HepG2 (cell line): ENCODE measurements at regions not wholly inside any gene's neighbourhood (a gene's known extent, or its start where the extent isn't known, plus 50 kb on each side); places are given as distances from the start of the nearest gene placed in this dataset.

Experiments
- ATAC-seq: fragments of 200-7000 bp; cut with Tn5 transposase; 3 replicates; pipeline ENCODE4 v1.9.1; 2020; ENCODE audit warnings: mild to moderate bottlenecking, moderate library complexity
- BruUV-seq: library from RNA; stranded (reverse); fragments of 400-500 nt; replicated peaks from 2 replicates; lab custom pipeline; 2021; lab: Mats Ljungman, UMichigan
- CTCF ChIA-PET: fragments of 300-600 bp; formaldehyde crosslinking; extraction: SDS; loops from one replicate; lab custom pipeline; 2021; ENCODE audit warnings: low total read pairs, inconsistent platforms, low intra/inter-chr PET ratio; lab: Yijun Ruan, JAX
- POLR2A ChIA-PET: fragments of 350-600 bp; sonication (Branson Sonifier 250); formaldehyde crosslinking; loops from one replicate; lab custom pipeline; 2020; ENCODE audit warnings: antibody characterized with exemption, inconsistent platforms; lab: Yijun Ruan, JAX
- DNase-seq: peaks from one replicate; pipeline ENCODE4 v3.0.0-alpha.2; 2015; ENCODE audit warnings: low spot score
- FAIRE-seq: peaks from 3 replicates; lab custom pipeline; 2011; peaks lifted over from hg19 to GRCh38; lab: Jason Lieb, UNC
- H2AFZ ChIP-seq: one replicate; pipeline ENCODE4 v1.6.1; 2011; ENCODE audit warnings: low read length, inconsistent platforms
- H3K27ac ChIP-seq: fragments of 300-600 bp; 3 replicates; pipeline ENCODE4 v1.8.0; 2011; ENCODE audit warnings: mixed run types, mild to moderate bottlenecking, mixed read lengths, low read length, inconsistent platforms; ENCODE audit not compliant: insufficient read depth; ENCODE audit errors: extremely low read length
- H3K27me3 ChIP-seq, 2 experiments: fragments of 200-600 bp in 1 of 2; 2 replicates in 1 of 2; 3 replicates in 1 of 2; pipeline versions ENCODE4 v1.6.0 to v1.8.0; 2011; ENCODE audit warnings: low read length in 2 of 2, mild to moderate bottlenecking in 2 of 2, moderate library complexity in 2 of 2, inconsistent platforms in 1 of 2; ENCODE audit not compliant: insufficient read depth in 2 of 2, control insufficient read depth in 1 of 2
- H3K36me3 ChIP-seq, 2 experiments: fragments of 200-600 bp in 1 of 2; replicated peaks in 1 of 2; 2 replicates in 1 of 2; 3 replicates in 1 of 2; pipeline versions ENCODE4 v1.5.1 to v1.8.0; 2011; ENCODE audit warnings: low read length in 2 of 2, inconsistent platforms in 1 of 2; ENCODE audit not compliant: insufficient read depth in 2 of 2, control insufficient read depth in 1 of 2
- H3K4me1 ChIP-seq: 2 replicates; pipeline ENCODE4 v1.5.1; 2012; ENCODE audit warnings: low read length, inconsistent platforms; ENCODE audit not compliant: insufficient read depth
- H3K4me2 ChIP-seq: 2 replicates; pipeline ENCODE4 v1.6.0; 2011; ENCODE audit warnings: low read depth, low read length, inconsistent platforms
- H3K4me3 ChIP-seq, 3 experiments: fragments of 200-600 bp in 1 of 3; sonication (generic), shearing (Covaris generic) in 1 of 3; replicated peaks in 1 of 3; 2 replicates each; pipeline ENCODE4 v1.5.1; 2011 to 2016; ENCODE audit warnings: low read length in 3 of 3, inconsistent platforms in 2 of 3, low read depth in 2 of 3, mild to moderate bottlenecking in 2 of 3, control low read depth in 1 of 3, mixed read lengths in 1 of 3; ENCODE audit not compliant: insufficient read depth in 1 of 3
- H3K79me2 ChIP-seq: one replicate; pipeline ENCODE4 v1.6.1; 2011; ENCODE audit warnings: low read length, inconsistent platforms; ENCODE audit not compliant: insufficient read depth
- H3K9ac ChIP-seq: 2 replicates; pipeline ENCODE4 v1.6.0; 2011; ENCODE audit warnings: mild to moderate bottlenecking, low read depth, low read length, inconsistent platforms; ENCODE audit not compliant: insufficient read depth
- H3K9me3 ChIP-seq: 2 replicates; pipeline ENCODE4 v1.5.1; 2012; ENCODE audit warnings: mild to moderate bottlenecking, low read length
- H4K20me1 ChIP-seq: 2 replicates; pipeline ENCODE4 v1.6.0; 2011; ENCODE audit warnings: inconsistent platforms, mild to moderate bottlenecking, low read length, moderate library complexity; ENCODE audit not compliant: insufficient read depth
- BORCS8-MEF2B ChIP-seq: sonication (generic); formaldehyde crosslinking; IDR thresholded peaks from 2 replicates; pipeline ENCODE4 v1.8.0; 2022; ENCODE audit warnings: mild to moderate bottlenecking, missing genetic modification reagents
- BRF2 ChIP-seq: sonication (generic); formaldehyde crosslinking; IDR thresholded peaks from 2 replicates; pipeline ENCODE4 v1.8.1; 2022; ENCODE audit warnings: mild to moderate bottlenecking, missing genetic modification reagents
- E2F1 ChIP-seq: sonication (generic); formaldehyde crosslinking; IDR thresholded peaks from 2 replicates; pipeline ENCODE4 v1.5.0; 2020; ENCODE audit warnings: missing genetic modification reagents
- ELK4 ChIP-seq: sonication (generic); formaldehyde crosslinking; IDR thresholded peaks from 2 replicates; pipeline ENCODE4 v1.9.0; 2021; ENCODE audit warnings: missing genetic modification reagents, borderline replicate concordance
- GLI4 ChIP-seq: sonication (generic); formaldehyde crosslinking; IDR thresholded peaks from 2 replicates; pipeline ENCODE4 v1.5.1; 2020; ENCODE audit warnings: missing genetic modification reagents, mild to moderate bottlenecking, moderate library complexity, borderline replicate concordance
- HCFC1 ChIP-seq: fragments of 150-350 bp; IDR thresholded peaks from 2 replicates; pipeline ENCODE4 v1.6.1; 2014; ENCODE audit warnings: low read depth, low read length
- IRF9 ChIP-seq: sonication (generic); formaldehyde crosslinking; IDR thresholded peaks from 2 replicates; pipeline ENCODE4 v1.8.0; 2022; ENCODE audit warnings: missing genetic modification reagents, mild to moderate bottlenecking, borderline replicate concordance
- IRX3 ChIP-seq: sonication (generic); formaldehyde crosslinking; IDR thresholded peaks from 2 replicates; pipeline ENCODE4 v1.8.1; 2023; ENCODE audit warnings: mild to moderate bottlenecking, low read depth, missing genetic modification reagents, borderline replicate concordance
- KDM1A ChIP-seq: IDR thresholded peaks from 2 replicates; pipeline ENCODE4 v1.6.1; 2016; ENCODE audit warnings: missing compliant biosample characterization
- KDM2A ChIP-seq: sonication (generic); formaldehyde crosslinking; IDR thresholded peaks from 2 replicates; pipeline ENCODE4 v1.4.0; 2020; ENCODE audit warnings: low read depth, missing genetic modification reagents, borderline replicate concordance
- MEIS2 ChIP-seq: sonication (generic); formaldehyde crosslinking; IDR thresholded peaks from 2 replicates; pipeline ENCODE4 v1.9.0; 2021; ENCODE audit warnings: mild to moderate bottlenecking, missing genetic modification reagents
- NFKB2 ChIP-seq: sonication (generic); formaldehyde crosslinking; IDR thresholded peaks from 2 replicates; pipeline ENCODE4 v1.4.0; 2020; ENCODE audit warnings: missing genetic modification reagents, borderline replicate concordance
- SNAPC2 ChIP-seq: sonication (generic); formaldehyde crosslinking; IDR thresholded peaks from 2 replicates; pipeline ENCODE4 v1.8.1; 2022; ENCODE audit warnings: mild to moderate bottlenecking, missing genetic modification reagents
- THAP8 ChIP-seq: sonication (generic); formaldehyde crosslinking; IDR thresholded peaks from 2 replicates; pipeline ENCODE4 v1.5.1; 2020; ENCODE audit warnings: missing genetic modification reagents, mild to moderate bottlenecking, borderline replicate concordance
- ZC3H4 ChIP-seq: sonication (generic); formaldehyde crosslinking; IDR thresholded peaks from 2 replicates; pipeline ENCODE4 v1.4.0; 2020; ENCODE audit warnings: missing genetic modification reagents, borderline replicate concordance
- ZNF264 ChIP-seq: sonication (generic); formaldehyde crosslinking; IDR thresholded peaks from 2 replicates; pipeline ENCODE4 v1.4.0; 2020; ENCODE audit warnings: missing genetic modification reagents
- ZNF431 ChIP-seq: sonication (generic); formaldehyde crosslinking; IDR thresholded peaks from 2 replicates; pipeline ENCODE4 v1.9.0; 2022; ENCODE audit warnings: missing genetic modification reagents, low read depth, mild to moderate bottlenecking, borderline replicate concordance
- ZNF580 ChIP-seq: IDR thresholded peaks from 2 replicates; pipeline ENCODE4 v1.6.1; 2016; ENCODE audit warnings: low read depth, borderline replicate concordance
- WGBS: methylation state at CpG from one replicate; pipeline ENCODE4 v1.1.6; 2017; ENCODE audit warnings: low lambda C conversion rate; 5-methylcytosine and 5-hydroxymethylcytosine counted together
- in situ Hi-C: cut with HindIII; loops from 2 replicates; pipeline ENCODE4 v1.10.0; 2017; ENCODE audit warnings: low pct_unique_long_range_greater_than_20kb; ENCODE audit not compliant: extremely low pct_ligation_motif_present
- intact Hi-C: fragments of 100-400 bp; cut with micrococcal nuclease; formaldehyde crosslinking; loops from one replicate; pipeline ENCODE4 v1.10.0; 2022; ENCODE audit not compliant: unreplicated experiment

- no peak for FAIRE-seq
- in situ Hi-C loops: no loop called here
- ATAC-seq: no peak
- intact Hi-C loops: no loop called here
- ChIA-PET POLR2A (no interaction called here), CTCF (no interaction called here)
- H3K9ac ChIP-seq: no peak overlapping the region
- no peaks in the 10 kb centered on the region for H3K79me2 ChIP-seq
- H3K27me3 ChIP-seq: no peaks in the 10 kb centered on the region
- no peaks in the 10 kb centered on the region for H4K20me1 ChIP-seq
- BruUV-seq: no TSS peak
- no peak overlapping the region for H2AFZ ChIP-seq
- no peak overlapping the region for H3K27ac ChIP-seq
- H3K36me3 ChIP-seq: no peaks in the 10 kb centered on the region
- no peak for DNase-seq
- H3K9me3 ChIP-seq: no peaks in the 10 kb centered on the region
- 26% methylated on average over 5 of the region's 5 CpGs for WGBS
- TF ChIP-seq E2F1 (CRISPR knock-in tag) (no peak), ZC3H4 (CRISPR knock-in tag) (no peak), MEIS2 (CRISPR knock-in tag) (no peak), SNAPC2 (CRISPR knock-in tag) (no peak), NFKB2 (CRISPR knock-in tag) (no peak), KDM2A (CRISPR knock-in tag) (no peak), IRX3 (CRISPR knock-in tag) (no peak), BORCS8-MEF2B (CRISPR knock-in tag) (no peak), HCFC1 (no peak), ZNF264 (no peak), IRF9 (CRISPR knock-in tag) (no peak), ZNF431 (CRISPR knock-in tag) (no peak), ZNF580 (CRISPR knock-in tag) (no peak), ELK4 (CRISPR knock-in tag) (no peak), GLI4 (CRISPR knock-in tag) (no peak), BRF2 (CRISPR knock-in tag) (no peak), THAP8 (CRISPR knock-in tag) (no peak), KDM1A (CRISPR knock-in tag) (no peak)
- H3K4me1 ChIP-seq: no peaks in the 10 kb centered on the region
- H3K4me3 ChIP-seq: no peak overlapping the region
- H3K4me2 ChIP-seq: no peak overlapping the region
These were observed 216.9 kb upstream of the PELI2 start for GRCh38 chr14:55901291-55901690.
